ENCODE measurements at regions not wholly inside any gene's neighbourhood (a gene's known extent, or its start where the extent isn't known, plus 50 kb on each side); places are given as distances from the start of the nearest gene placed in this dataset.

- no peak overlapping the region for H3K4me3 ChIP-seq (ENCODE audit: low read length)
- H3K4me1 ChIP-seq (ENCODE audit: insufficient read depth, low read length): peaks cover 5% of the 10 kb centered on the region
- H3K27me3 ChIP-seq (ENCODE audit: insufficient read depth, low read length): no peaks in the 10 kb centered on the region
- H3K9me3 ChIP-seq (ENCODE audit: low read depth, low read length): no peaks in the 10 kb centered on the region
These were observed 239.6 kb downstream of the LPIN1 start for GRCh38 chr2:11985817-11986566.

- Histone ChIP-seq H3K4me3 (ENCODE audit: low read length) (no peak overlapping the region), H3K27me3 (ENCODE audit: insufficient read depth, low read length) (no peaks in the 10 kb centered on the region), H3K4me1 (ENCODE audit: insufficient read depth, low read length) (peaks cover 9% of the 10 kb centered on the region), H3K9me3 (ENCODE audit: low read depth, low read length) (no peaks in the 10 kb centered on the region)
These were observed 240.7 kb downstream of the LPIN1 start for GRCh38 chr2:11987151-11987550.

- H3K27me3 ChIP-seq (ENCODE audit: insufficient read depth, low read length): no peaks in the 10 kb centered on the region
- peaks cover 9% of the 10 kb centered on the region for H3K4me1 ChIP-seq (ENCODE audit: insufficient read depth, low read length)
- no peaks in the 10 kb centered on the region for H3K9me3 ChIP-seq (ENCODE audit: low read depth, low read length)
- no peak overlapping the region for H3K4me3 ChIP-seq (ENCODE audit: low read length)
These were observed 242.4 kb downstream of the LPIN1 start for GRCh38 chr2:11988691-11989353.

GRCh38 chr2:11989354-11989703 is 242.9 kb downstream of the LPIN1 start:
- no peaks in the 10 kb centered on the region for H3K27me3 ChIP-seq (ENCODE audit: insufficient read depth, low read length)
- H3K4me3 ChIP-seq (ENCODE audit: low read length): no peak overlapping the region
- no peaks in the 10 kb centered on the region for H3K9me3 ChIP-seq (ENCODE audit: low read depth, low read length)
- peaks cover 9% of the 10 kb centered on the region for H3K4me1 ChIP-seq (ENCODE audit: insufficient read depth, low read length)

- Histone ChIP-seq H3K27me3 (ENCODE audit: insufficient read depth, low read length) (no peaks in the 10 kb centered on the region), H3K4me3 (ENCODE audit: low read length) (no peak overlapping the region), H3K4me1 (ENCODE audit: insufficient read depth, low read length) (peaks cover 9% of the 10 kb centered on the region)
These were observed 244.1 kb downstream of the LPIN1 start for GRCh38 chr2:11990576-11990975.

GRCh38 chr2:11993749-11994148 is 247.3 kb downstream of the LPIN1 start:
- no peaks in the 10 kb centered on the region for H3K9me3 ChIP-seq (ENCODE audit: low read depth, low read length)
- no peaks in the 10 kb centered on the region for H3K27me3 ChIP-seq (ENCODE audit: insufficient read depth, low read length)
- peaks cover 9% of the 10 kb centered on the region for H3K4me1 ChIP-seq (ENCODE audit: insufficient read depth, low read length)
- no peak overlapping the region for H3K4me3 ChIP-seq (ENCODE audit: low read length)

More at GRCh38 chr2:11990576-11990975, 244.1 kb downstream of the LPIN1 start:
- no peaks in the 10 kb centered on the region for H3K9me3 ChIP-seq (ENCODE audit: low read depth, low read length)

GRCh38 chr2:11995456-11995855 is 249.0 kb downstream of the LPIN1 start:
- peaks cover 9% of the 10 kb centered on the region for H3K4me1 ChIP-seq (ENCODE audit: insufficient read depth, low read length)
- H3K27me3 ChIP-seq (ENCODE audit: insufficient read depth, low read length): no peaks in the 10 kb centered on the region
- no peaks in the 10 kb centered on the region for H3K9me3 ChIP-seq (ENCODE audit: low read depth, low read length)
- no peak overlapping the region for H3K4me3 ChIP-seq (ENCODE audit: low read length)

GRCh38 chr2:11996618-11997017 is 250.2 kb downstream of the LPIN1 start:
- Histone ChIP-seq H3K4me3 (ENCODE audit: low read length) (no peak overlapping the region), H3K9me3 (ENCODE audit: low read depth, low read length) (no peaks in the 10 kb centered on the region), H3K27me3 (ENCODE audit: insufficient read depth, low read length) (no peaks in the 10 kb centered on the region), H3K4me1 (ENCODE audit: insufficient read depth, low read length) (no peaks in the 10 kb centered on the region)

GRCh38 chr2:11997142-11997541 is 250.7 kb downstream of the LPIN1 start:
- Histone ChIP-seq H3K4me1 (ENCODE audit: insufficient read depth, low read length) (no peaks in the 10 kb centered on the region), H3K27me3 (ENCODE audit: insufficient read depth, low read length) (peaks cover 3% of the 10 kb centered on the region), H3K9me3 (ENCODE audit: low read depth, low read length) (no peaks in the 10 kb centered on the region), H3K4me3 (ENCODE audit: low read length) (no peak overlapping the region)

GRCh38 chr2:11998218-11998617 is 251.8 kb downstream of the LPIN1 start:
- no peaks in the 10 kb centered on the region for H3K9me3 ChIP-seq (ENCODE audit: low read depth, low read length)
- H3K4me3 ChIP-seq (ENCODE audit: low read length): no peak overlapping the region
- peaks cover 5% of the 10 kb centered on the region for H3K27me3 ChIP-seq (ENCODE audit: insufficient read depth, low read length)
- no peaks in the 10 kb centered on the region for H3K4me1 ChIP-seq (ENCODE audit: insufficient read depth, low read length)

- Histone ChIP-seq H3K4me3 (ENCODE audit: low read length) (no peak overlapping the region), H3K9me3 (ENCODE audit: low read depth, low read length) (no peaks in the 10 kb centered on the region), H3K27me3 (ENCODE audit: insufficient read depth, low read length) (peaks cover 5% of the 10 kb centered on the region), H3K4me1 (ENCODE audit: insufficient read depth, low read length) (no peaks in the 10 kb centered on the region)
These were observed 252.4 kb downstream of the LPIN1 start for GRCh38 chr2:11998626-11999378.

GRCh38 chr2:12001621-12002020 is 255.2 kb downstream of the LPIN1 start:
- Histone ChIP-seq H3K9me3 (ENCODE audit: low read depth, low read length) (no peaks in the 10 kb centered on the region), H3K27me3 (ENCODE audit: insufficient read depth, low read length) (peaks cover 9% of the 10 kb centered on the region), H3K4me1 (ENCODE audit: insufficient read depth, low read length) (peaks cover 12% of the 10 kb centered on the region), H3K4me3 (ENCODE audit: low read length) (no peak overlapping the region)

GRCh38 chr2:12002215-12002614 is 255.8 kb downstream of the LPIN1 start:
- H3K4me3 ChIP-seq (ENCODE audit: low read length): no peak overlapping the region
- H3K27me3 ChIP-seq (ENCODE audit: insufficient read depth, low read length): peaks cover 10% of the 10 kb centered on the region
- H3K4me1 ChIP-seq (ENCODE audit: insufficient read depth, low read length): peaks cover 12% of the 10 kb centered on the region
- no peaks in the 10 kb centered on the region for H3K9me3 ChIP-seq (ENCODE audit: low read depth, low read length)

GRCh38 chr2:12004713-12005112 is 258.3 kb downstream of the LPIN1 start:
- peaks cover 17% of the 10 kb centered on the region for H3K4me1 ChIP-seq (ENCODE audit: insufficient read depth, low read length)
- H3K4me3 ChIP-seq (ENCODE audit: low read length): no peak overlapping the region
- no peaks in the 10 kb centered on the region for H3K9me3 ChIP-seq (ENCODE audit: low read depth, low read length)
- peaks cover 14% of the 10 kb centered on the region for H3K27me3 ChIP-seq (ENCODE audit: insufficient read depth, low read length)

GRCh38 chr2:12005886-12006681 is 259.7 kb downstream of the LPIN1 start:
- H3K4me1 ChIP-seq (ENCODE audit: insufficient read depth, low read length): peaks cover 17% of the 10 kb centered on the region
- no peak overlapping the region for H3K4me3 ChIP-seq (ENCODE audit: low read length)
- peaks cover 21% of the 10 kb centered on the region for H3K27me3 ChIP-seq (ENCODE audit: insufficient read depth, low read length)
- H3K9me3 ChIP-seq (ENCODE audit: low read depth, low read length): no peaks in the 10 kb centered on the region

Data from mononuclear cell (primary cell).